ENCODE measurements at regions not wholly inside any gene's neighbourhood (a gene's known extent, or its start where the extent isn't known, plus 50 kb on each side); places are given as distances from the start of the nearest gene placed in this dataset.

- TF ChIP-seq TAF1 (IDR thresholded peaks at IDR 0.05; ENCODE audit: borderline replicate concordance, insufficient read depth, low read length) (no peak), POLR2AphosphoS5 (IDR thresholded peaks at IDR 0.05; ENCODE audit: low read depth, low read length) (no peak), REST (IDR thresholded peaks at IDR 0.05; ENCODE audit: insufficient read depth in 1 of 2, low read depth in 2 of 2, low read length in 2 of 2) (no peak)
These were observed 144.8 kb upstream of the ADCY2 start for GRCh38 chr5:7251132-7251531.
